ENCODE measurements at regions not wholly inside any gene's neighbourhood (a gene's known extent, or its start where the extent isn't known, plus 50 kb on each side); places are given as distances from the start of the nearest gene placed in this dataset.

- ChIA-PET CTCF (no interaction called here), POLR2A (no interaction called here)
- BruUV-seq (replicated peaks): no TSS peak
- intact Hi-C loops (cut with micrococcal nuclease; ENCODE audit: unreplicated experiment): no loop called here
- TF ChIP-seq, protein P1, sequence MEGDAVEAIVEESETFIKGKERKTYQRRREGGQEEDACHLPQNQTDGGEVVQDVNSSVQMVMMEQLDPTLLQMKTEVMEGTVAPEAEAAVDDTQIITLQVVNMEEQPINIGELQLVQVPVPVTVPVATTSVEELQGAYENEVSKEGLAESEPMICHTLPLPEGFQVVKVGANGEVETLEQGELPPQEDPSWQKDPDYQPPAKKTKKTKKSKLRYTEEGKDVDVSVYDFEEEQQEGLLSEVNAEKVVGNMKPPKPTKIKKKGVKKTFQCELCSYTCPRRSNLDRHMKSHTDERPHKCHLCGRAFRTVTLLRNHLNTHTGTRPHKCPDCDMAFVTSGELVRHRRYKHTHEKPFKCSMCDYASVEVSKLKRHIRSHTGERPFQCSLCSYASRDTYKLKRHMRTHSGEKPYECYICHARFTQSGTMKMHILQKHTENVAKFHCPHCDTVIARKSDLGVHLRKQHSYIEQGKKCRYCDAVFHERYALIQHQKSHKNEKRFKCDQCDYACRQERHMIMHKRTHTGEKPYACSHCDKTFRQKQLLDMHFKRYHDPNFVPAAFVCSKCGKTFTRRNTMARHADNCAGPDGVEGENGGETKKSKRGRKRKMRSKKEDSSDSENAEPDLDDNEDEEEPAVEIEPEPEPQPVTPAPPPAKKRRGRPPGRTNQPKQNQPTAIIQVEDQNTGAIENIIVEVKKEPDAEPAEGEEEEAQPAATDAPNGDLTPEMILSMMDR (IDR thresholded peaks at IDR 0.05; ENCODE audit: insufficient read depth in 1 of 2, low read depth in 1 of 2, low read length in 1 of 2, severe bottlenecking in 1 of 2, unreplicated experiment in 1 of 2): no peak
- H3K36me3 ChIP-seq (ENCODE audit: control insufficient read depth, insufficient read depth, low read length): no peaks in the 10 kb centered on the region
- no peak for DNase-seq
- peaks cover 12% of the 10 kb centered on the region for H3K27me3 Mint-ChIP-seq (ENCODE audit: insufficient read depth, unreplicated experiment)
- peaks cover 5% of the 10 kb centered on the region for H3K9me3 ChIP-seq
- H3K9me3 Mint-ChIP-seq (ENCODE audit: unreplicated experiment): peaks cover 10% of the 10 kb centered on the region
- no peaks in the 10 kb centered on the region; the same call in 1 of the 2 replicates for H3K27me3 ChIP-seq (replicated peaks; ENCODE audit: control insufficient read depth, insufficient read depth, low read length)
- H3K4me1 ChIP-seq: no peaks in the 10 kb centered on the region
- H3K27ac Mint-ChIP-seq (ENCODE audit: unreplicated experiment): no peak overlapping the region
- no peaks in the 10 kb centered on the region for H3K36me3 Mint-ChIP-seq (ENCODE audit: insufficient read depth, unreplicated experiment)
- H3K4me3 ChIP-seq (ENCODE audit: low read depth, low read length): no peak overlapping the region
- no peak overlapping the region for H3K4me3 Mint-ChIP-seq (ENCODE audit: unreplicated experiment)
- no peaks in the 10 kb centered on the region for H3K4me1 Mint-ChIP-seq (ENCODE audit: low read depth, unreplicated experiment)
Measured at GRCh38 chr20:52536040-52536439, 344.5 kb upstream of the ZFP64 start.

GRCh38 chr20:52534616-52535015, 343.0 kb upstream of the ZFP64 start:
- Mint-ChIP-seq H3K4me1 (ENCODE audit: low read depth, unreplicated experiment) (no peaks in the 10 kb centered on the region), H3K27ac (ENCODE audit: unreplicated experiment) (no peak overlapping the region), H3K9me3 (ENCODE audit: unreplicated experiment) (peaks cover 11% of the 10 kb centered on the region), H3K4me3 (ENCODE audit: unreplicated experiment) (no peak overlapping the region), H3K27me3 (ENCODE audit: insufficient read depth, unreplicated experiment) (peaks cover 5% of the 10 kb centered on the region), H3K36me3 (ENCODE audit: insufficient read depth, unreplicated experiment) (no peaks in the 10 kb centered on the region)
- no peak overlapping the region for H3K4me3 ChIP-seq (ENCODE audit: low read depth, low read length)
- H3K27me3 ChIP-seq (replicated peaks; ENCODE audit: control insufficient read depth, insufficient read depth, low read length): no peaks in the 10 kb centered on the region; the same call in 1 of the 2 replicates
- H3K36me3 ChIP-seq (ENCODE audit: control insufficient read depth, insufficient read depth, low read length): no peaks in the 10 kb centered on the region
- intact Hi-C loops (cut with micrococcal nuclease; ENCODE audit: unreplicated experiment): no loop called here
- ChIA-PET CTCF (no interaction called here), POLR2A (no interaction called here)
- peaks cover 5% of the 10 kb centered on the region for H3K9me3 ChIP-seq
- TF ChIP-seq, protein P1 (IDR thresholded peaks at IDR 0.05; ENCODE audit: insufficient read depth in 1 of 2, low read depth in 1 of 2, low read length in 1 of 2, severe bottlenecking in 1 of 2, unreplicated experiment in 1 of 2): no peak
- BruUV-seq (replicated peaks): no TSS peak
- H3K4me1 ChIP-seq: no peaks in the 10 kb centered on the region
- no peak for DNase-seq

DNA sequence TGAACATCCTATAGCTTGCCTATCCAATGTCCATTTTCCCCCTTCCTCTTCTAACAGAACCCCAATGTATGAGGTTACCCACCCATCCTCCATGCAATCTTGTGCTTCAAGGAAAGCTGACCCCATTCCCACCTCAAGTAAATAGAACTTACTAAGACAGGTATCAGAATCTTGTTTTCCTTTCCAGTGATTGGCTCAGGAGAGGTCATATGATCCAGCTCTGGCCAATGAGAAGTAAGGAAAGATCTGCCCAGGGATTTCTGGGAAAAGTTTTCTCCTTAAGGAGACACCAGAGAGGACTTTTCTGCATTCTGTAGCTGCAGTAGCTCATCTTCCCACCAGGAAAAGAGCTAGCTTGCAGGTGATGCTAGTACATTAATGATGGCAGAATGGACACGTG, 341.8 kb upstream of the ZFP64 start:
- Mint-ChIP-seq H3K4me1 (ENCODE audit: low read depth, unreplicated experiment) (no peaks in the 10 kb centered on the region), H3K4me3 (ENCODE audit: unreplicated experiment) (no peak overlapping the region), H3K27ac (ENCODE audit: unreplicated experiment) (no peak overlapping the region), H3K36me3 (ENCODE audit: insufficient read depth, unreplicated experiment) (no peaks in the 10 kb centered on the region), H3K9me3 (ENCODE audit: unreplicated experiment) (peaks cover 11% of the 10 kb centered on the region), H3K27me3 (ENCODE audit: insufficient read depth, unreplicated experiment) (peaks cover 5% of the 10 kb centered on the region)
- TF ChIP-seq, protein P1 (IDR thresholded peaks at IDR 0.05; ENCODE audit: insufficient read depth in 1 of 2, low read depth in 1 of 2, low read length in 1 of 2, severe bottlenecking in 1 of 2, unreplicated experiment in 1 of 2): no peak
- DNase-seq: no peak
- H3K9me3 ChIP-seq: peaks cover 5% of the 10 kb centered on the region
- no peaks in the 10 kb centered on the region for H3K36me3 ChIP-seq (ENCODE audit: control insufficient read depth, insufficient read depth, low read length)
- no peak overlapping the region for H3K4me3 ChIP-seq (ENCODE audit: low read depth, low read length)
- BruUV-seq (replicated peaks): no TSS peak
- no peaks in the 10 kb centered on the region; the same call in 1 of the 2 replicates for H3K27me3 ChIP-seq (replicated peaks; ENCODE audit: control insufficient read depth, insufficient read depth, low read length)
- intact Hi-C loops (cut with micrococcal nuclease; ENCODE audit: unreplicated experiment): no loop called here
- ChIA-PET CTCF (no interaction called here), POLR2A (no interaction called here)
- no peaks in the 10 kb centered on the region for H3K4me1 ChIP-seq
